ENCODE measurements at regions not wholly inside any gene's neighbourhood (a gene's known extent, or its start where the extent isn't known, plus 50 kb on each side); places are given as distances from the start of the nearest gene placed in this dataset.

GRCh38 chr10:129089341-129089740 is 377.7 kb upstream of the MGMT start:
- DNase-seq = no peak
- Histone ChIP-seq H3K4me3 (no peak overlapping the region), H3K27ac (no peak overlapping the region), H3K36me3 (no peaks in the 10 kb centered on the region), H3K9me3 (no peaks in the 10 kb centered on the region), H3K27me3 (no peaks in the 10 kb centered on the region), H3K4me1 (no peaks in the 10 kb centered on the region)
- TF ChIP-seq POLR2A (IDR thresholded peaks at IDR 0.05) = no peak
- TF ChIP-seq CTCF (IDR thresholded peaks at IDR 0.05) = no peak
- intact Hi-C loops (cut with DNase I; ENCODE audit: low total_unique reads) = no loop called here

- TF ChIP-seq POLR2A (IDR thresholded peaks at IDR 0.05) = no peak
- TF ChIP-seq CTCF (IDR thresholded peaks at IDR 0.05) = no peak
- H3K9me3 ChIP-seq = no peaks in the 10 kb centered on the region
- DNase-seq = no peak
- no peak overlapping the region for H3K27ac ChIP-seq
- no peaks in the 10 kb centered on the region for H3K4me1 ChIP-seq
- intact Hi-C loops (cut with DNase I; ENCODE audit: low total_unique reads) = no loop called here
- H3K27me3 ChIP-seq = no peaks in the 10 kb centered on the region
- no peak overlapping the region for H3K4me3 ChIP-seq
- H3K36me3 ChIP-seq = no peaks in the 10 kb centered on the region
Measured at GRCh38 chr10:129090165-129090564, 376.9 kb upstream of the MGMT start.

GRCh38 chr10:129090618-129091366 is 376.2 kb upstream of the MGMT start:
- Histone ChIP-seq H3K27ac (no peak overlapping the region), H3K27me3 (no peaks in the 10 kb centered on the region), H3K9me3 (no peaks in the 10 kb centered on the region), H3K4me3 (no peak overlapping the region), H3K36me3 (no peaks in the 10 kb centered on the region), H3K4me1 (no peaks in the 10 kb centered on the region)
- TF ChIP-seq POLR2A (IDR thresholded peaks at IDR 0.05) = no peak
- no peak for TF ChIP-seq CTCF (IDR thresholded peaks at IDR 0.05)
- no peak for DNase-seq
- intact Hi-C loops (cut with DNase I; ENCODE audit: low total_unique reads) = no loop called here

- no peaks in the 10 kb centered on the region for H3K4me1 ChIP-seq
- no peaks in the 10 kb centered on the region for H3K27me3 ChIP-seq
- DNase-seq = no peak
- no peaks in the 10 kb centered on the region for H3K36me3 ChIP-seq
- intact Hi-C loops (cut with DNase I; ENCODE audit: low total_unique reads) = no loop called here
- H3K4me3 ChIP-seq = no peak overlapping the region
- no peak for TF ChIP-seq CTCF (IDR thresholded peaks at IDR 0.05)
- TF ChIP-seq POLR2A (IDR thresholded peaks at IDR 0.05) = no peak
- H3K9me3 ChIP-seq = no peaks in the 10 kb centered on the region
- no peak overlapping the region for H3K27ac ChIP-seq
Measured at GRCh38 chr10:129093641-129094040, 373.4 kb upstream of the MGMT start.

- no peak for DNase-seq
- intact Hi-C loops (cut with DNase I; ENCODE audit: low total_unique reads) = no loop called here
- no peak for TF ChIP-seq CTCF (IDR thresholded peaks at IDR 0.05)
- TF ChIP-seq POLR2A (IDR thresholded peaks at IDR 0.05) = no peak
Measured at GRCh38 chr10:129094233-129094632, 372.8 kb upstream of the MGMT start.

More at GRCh38 chr10:129094233-129094632, 372.8 kb upstream of the MGMT start:
- H3K4me1 ChIP-seq = no peaks in the 10 kb centered on the region
- H3K4me3 ChIP-seq = no peak overlapping the region
- H3K27me3 ChIP-seq = no peaks in the 10 kb centered on the region
- no peak overlapping the region for H3K27ac ChIP-seq
- no peaks in the 10 kb centered on the region for H3K9me3 ChIP-seq
- no peaks in the 10 kb centered on the region for H3K36me3 ChIP-seq

All from uterus (tissue), 3 donors.